DMS153 (cell line): ENCODE measurements at regions not wholly inside any gene's neighbourhood (a gene's known extent, or its start where the extent isn't known, plus 50 kb on each side); places are given as distances from the start of the nearest gene placed in this dataset.

Experiments
- DNase-seq: peaks from one replicate; lab custom pipeline; 2025; lab: John Stamatoyannopoulos, UW

GRCh38 chr4:130335417-130336194, 1239.7 kb downstream of the C4orf33 start:
- DNase-seq, result no peak

- no peak for DNase-seq
These were observed 1240.7 kb downstream of the C4orf33 start for GRCh38 chr4:130336585-130337217.

- DNase-seq, result no peak
These were observed 1242.9 kb downstream of the C4orf33 start for GRCh38 chr4:130338851-130339250.

- no peak for DNase-seq
These were observed 1253.8 kb downstream of the C4orf33 start for GRCh38 chr4:130349745-130350144.

GRCh38 chr4:130356873-130357272, 1260.9 kb downstream of the C4orf33 start:
- DNase-seq, result no peak

- DNase-seq, result no peak
These were observed 1263.6 kb downstream of the C4orf33 start for GRCh38 chr4:130359542-130359941.

GRCh38 chr4:130361616-130362015, 1265.7 kb downstream of the C4orf33 start:
- no peak for DNase-seq

- DNase-seq, result peak; percentile 50
These were observed 1272.7 kb downstream of the C4orf33 start for GRCh38 chr4:130368668-130369067.

- no peak for DNase-seq
These were observed 1297.3 kb downstream of the C4orf33 start for GRCh38 chr4:130393231-130393630.

GRCh38 chr4:130393642-130394041, 1297.7 kb downstream of the C4orf33 start:
- DNase-seq, result no peak

- no peak for DNase-seq
These were observed 1299.9 kb downstream of the C4orf33 start for GRCh38 chr4:130395871-130396270.

- DNase-seq, result no peak
These were observed 1307.3 kb downstream of the C4orf33 start for GRCh38 chr4:130403221-130403620.

- no peak for DNase-seq
These were observed 1320.3 kb downstream of the C4orf33 start for GRCh38 chr4:130416228-130416627.

- no peak for DNase-seq
These were observed 1323.4 kb downstream of the C4orf33 start for GRCh38 chr4:130419211-130419975.

- DNase-seq, result peak; percentile 2
These were observed 1326.3 kb downstream of the C4orf33 start for GRCh38 chr4:130422261-130422660.

GRCh38 chr4:130424211-130424610, 1328.3 kb downstream of the C4orf33 start:
- DNase-seq, result peak; percentile 27

GRCh38 chr4:130432289-130432688, 1336.3 kb downstream of the C4orf33 start:
- DNase-seq, result no peak

- DNase-seq, result no peak
These were observed 1353.8 kb downstream of the C4orf33 start for GRCh38 chr4:130449741-130450140.

GRCh38 chr4:130468340-130468739, 1372.4 kb downstream of the C4orf33 start:
- DNase-seq, result no peak

GRCh38 chr4:130478406-130478805, 1382.5 kb downstream of the C4orf33 start:
- no peak for DNase-seq

- DNase-seq, result no peak
These were observed 1383.1 kb downstream of the C4orf33 start for GRCh38 chr4:130479020-130479419.

GRCh38 chr4:130479674-130480073, 1383.7 kb downstream of the C4orf33 start:
- no peak for DNase-seq

GRCh38 chr4:130484826-130485225, 1388.9 kb downstream of the C4orf33 start:
- no peak for DNase-seq
